Stimulated activated CD8-positive, alpha-beta memory T cell treated with anti-CD3 and anti-CD28 coated beads, Interleukin-12 subunit alpha, Interleukin-12 subunit beta, amount 100 ng/mL, for 1 hour (primary cell): ENCODE measurements at regions not wholly inside any gene's neighbourhood (a gene's known extent, or its start where the extent isn't known, plus 50 kb on each side); places are given as distances from the start of the nearest gene placed in this dataset.
A peak's percentile ranks its signal among the peaks of the same experiment; 100 is the strongest.

Experiments used
- DNase-seq: peaks from one replicate; pipeline ENCODE4 v3.0.0-alpha.2; 2020; ENCODE audit warnings: low read depth

DNA sequence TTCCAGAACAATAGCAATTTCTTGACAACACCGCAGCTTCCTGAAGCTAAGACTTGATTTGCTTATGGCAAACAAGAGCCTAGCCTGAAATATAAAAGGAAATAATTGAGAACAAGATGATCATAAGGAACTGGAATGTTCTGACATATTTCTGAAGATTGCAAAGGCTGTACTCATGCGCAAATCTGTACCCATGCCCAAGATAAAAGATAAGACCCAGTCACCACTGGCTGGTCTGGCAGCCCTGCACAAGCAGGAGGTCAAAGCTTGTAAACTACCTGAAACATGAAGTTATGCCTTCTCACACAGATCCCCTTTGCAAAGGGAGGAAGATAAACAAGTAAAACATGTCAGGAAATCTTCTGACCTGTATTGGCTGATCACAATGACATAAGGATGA lies 160.8 kb upstream of the GYPC start:
- no peak for DNase-seq

DNA sequence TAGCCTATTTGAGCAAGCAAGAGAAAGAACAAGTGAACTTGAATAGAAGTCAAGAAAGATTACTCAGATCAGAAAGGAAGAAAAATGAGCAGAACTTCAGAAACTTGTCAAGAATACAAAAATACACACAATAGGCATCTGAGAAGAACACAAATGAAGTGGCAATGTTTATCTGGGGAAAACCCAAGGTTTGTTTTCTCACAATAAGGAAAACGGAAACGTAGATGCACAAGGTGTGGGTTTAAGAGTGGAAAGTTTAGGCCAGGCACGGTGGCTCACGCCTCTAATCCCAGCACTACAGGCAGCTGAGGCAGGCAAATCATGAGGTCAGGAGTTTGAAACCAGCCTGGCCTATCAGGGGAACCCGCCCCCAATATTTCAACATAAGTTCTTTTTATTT lies 159.5 kb upstream of the GYPC start:
- DNase-seq: no peak

DNA sequence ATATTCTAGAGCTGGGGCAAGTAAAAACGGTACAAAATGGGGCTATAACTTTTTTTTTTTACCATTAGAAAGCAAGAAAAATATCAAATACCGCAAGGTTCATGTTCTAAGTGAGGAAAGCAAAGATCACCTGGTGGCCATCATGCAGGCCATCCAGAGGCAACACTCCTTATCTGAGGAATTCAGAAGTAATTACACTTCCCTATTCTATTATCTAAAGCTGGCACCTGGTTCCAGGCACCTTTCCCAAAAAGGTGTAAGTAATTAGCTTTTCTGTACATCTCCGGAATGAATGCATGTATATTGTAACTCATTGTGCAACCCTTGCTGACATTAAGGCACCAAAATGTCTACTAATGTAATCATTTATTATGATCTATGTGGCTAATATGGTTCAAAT lies 152.5 kb upstream of the GYPC start:
- DNase-seq: no peak

DNA sequence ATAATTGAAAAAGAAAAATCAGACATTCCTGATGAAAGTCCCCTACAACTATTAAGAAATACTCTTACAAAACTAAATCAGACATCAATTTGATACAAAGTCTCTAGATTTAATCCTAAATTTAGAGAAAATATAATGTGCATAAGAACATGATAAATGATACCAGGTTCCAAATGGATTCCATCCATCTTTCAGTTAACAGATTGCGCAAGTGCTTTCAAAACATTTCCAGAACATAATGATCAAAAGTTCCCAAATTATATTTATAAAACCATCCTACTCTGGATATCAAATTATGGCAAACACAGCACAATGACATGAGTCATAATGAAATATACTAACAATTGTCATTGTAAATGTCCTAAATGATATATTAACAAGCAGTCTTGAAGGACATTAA lies 151.0 kb upstream of the GYPC start:
- no peak for DNase-seq

DNA sequence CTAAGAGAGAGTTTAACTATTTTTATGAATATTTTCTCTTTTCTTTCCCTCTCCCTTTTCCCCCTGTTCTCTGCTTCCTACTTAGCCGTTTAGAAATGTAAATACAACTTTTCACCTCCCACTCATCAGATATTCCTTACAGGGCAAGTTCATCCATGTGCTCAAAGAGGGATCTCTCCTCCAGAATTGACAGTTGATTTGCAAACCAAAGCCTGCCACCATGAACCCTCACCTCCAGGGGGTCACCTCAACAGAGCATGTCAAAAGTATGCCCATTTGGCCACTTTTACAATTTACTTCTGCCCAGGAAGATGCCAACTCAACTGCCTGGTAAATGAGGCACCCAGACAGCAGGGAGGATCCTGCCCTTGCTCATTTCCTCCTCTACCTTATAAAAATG lies 149.2 kb upstream of the GYPC start:
- DNase-seq: no peak

DNA sequence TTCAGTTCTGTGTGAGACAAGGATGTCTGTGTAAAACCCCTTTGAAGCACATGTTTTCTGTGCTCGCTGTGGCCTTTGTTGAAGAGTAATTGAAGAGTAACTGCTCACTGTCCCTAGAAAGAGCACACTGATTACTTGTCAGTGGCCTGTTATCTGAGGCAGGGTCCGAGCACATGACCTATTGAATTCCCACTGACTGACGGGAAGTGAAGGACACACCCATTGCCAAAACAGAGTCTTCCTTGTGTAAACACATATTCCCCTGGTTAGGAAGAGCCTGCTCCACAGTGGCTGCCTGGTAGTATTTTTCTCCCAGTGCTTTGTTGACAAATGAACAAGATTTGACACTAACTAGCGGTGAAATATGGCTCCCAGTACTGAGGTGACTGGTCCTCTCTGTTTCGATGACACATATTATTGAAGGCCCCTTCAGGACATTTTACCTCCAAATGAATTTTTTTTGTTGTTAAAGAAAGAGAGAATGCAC lies 148.5 kb upstream of the GYPC start:
- DNase-seq: no peak

DNA sequence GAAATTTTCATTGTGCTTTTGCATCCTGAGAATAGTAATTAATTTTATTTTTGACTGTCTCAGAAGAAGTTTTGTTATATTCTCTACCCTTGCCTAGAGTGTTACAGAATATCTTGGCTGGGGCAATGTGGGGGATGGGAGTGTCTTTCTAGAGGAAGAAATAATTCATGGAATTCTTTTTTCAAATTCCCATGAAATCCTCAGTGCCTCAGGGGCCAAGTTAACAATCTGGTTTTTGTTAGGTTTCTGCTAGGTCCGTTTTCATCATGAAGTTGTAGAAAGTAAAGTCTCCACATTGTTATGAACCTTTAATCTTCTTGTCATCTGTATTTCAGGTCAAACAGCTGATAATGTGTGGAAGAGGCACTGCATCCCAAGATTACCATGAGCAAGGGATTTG lies 145.6 kb upstream of the GYPC start:
- no peak for DNase-seq

DNA sequence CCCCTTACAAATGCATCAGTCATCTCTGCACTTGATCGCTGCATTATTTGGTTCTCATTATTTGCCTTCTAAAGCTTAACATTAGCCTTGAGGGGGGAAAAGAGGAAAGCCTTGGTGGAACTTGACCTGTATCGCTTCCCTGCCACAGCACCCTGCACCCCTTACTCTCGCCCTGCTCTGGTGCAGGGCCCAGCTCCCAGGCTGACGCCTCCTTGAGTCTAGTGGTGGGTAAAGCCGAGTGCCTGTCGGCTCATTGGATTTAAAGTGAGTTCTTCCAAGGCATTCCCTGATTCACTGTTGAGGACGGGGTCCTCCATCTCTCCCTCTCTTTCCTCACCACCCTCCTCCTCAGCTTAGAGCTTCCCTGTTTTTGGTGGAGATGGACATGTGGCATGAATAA lies 145.0 kb upstream of the GYPC start:
- no peak for DNase-seq

DNA sequence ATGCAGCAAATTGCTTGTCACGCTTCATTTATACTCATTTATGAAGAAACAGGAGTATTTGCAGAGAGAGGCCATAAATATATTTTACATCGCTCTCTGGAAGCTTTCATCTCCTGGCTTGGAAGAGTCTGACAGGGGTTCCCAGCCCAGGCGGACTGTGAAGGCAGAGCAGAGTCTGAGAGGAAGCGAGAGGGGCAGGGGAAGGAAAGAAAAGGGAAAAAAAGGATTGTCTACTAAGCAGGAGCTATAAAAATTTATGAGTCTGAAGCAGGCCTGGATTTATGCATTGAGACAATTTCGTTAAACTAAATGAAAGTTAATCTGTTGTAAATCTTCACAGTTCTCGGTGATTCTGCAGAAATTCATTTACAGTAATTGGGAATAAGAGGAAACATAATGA lies 143.9 kb upstream of the GYPC start:
- DNase-seq: no peak

DNA sequence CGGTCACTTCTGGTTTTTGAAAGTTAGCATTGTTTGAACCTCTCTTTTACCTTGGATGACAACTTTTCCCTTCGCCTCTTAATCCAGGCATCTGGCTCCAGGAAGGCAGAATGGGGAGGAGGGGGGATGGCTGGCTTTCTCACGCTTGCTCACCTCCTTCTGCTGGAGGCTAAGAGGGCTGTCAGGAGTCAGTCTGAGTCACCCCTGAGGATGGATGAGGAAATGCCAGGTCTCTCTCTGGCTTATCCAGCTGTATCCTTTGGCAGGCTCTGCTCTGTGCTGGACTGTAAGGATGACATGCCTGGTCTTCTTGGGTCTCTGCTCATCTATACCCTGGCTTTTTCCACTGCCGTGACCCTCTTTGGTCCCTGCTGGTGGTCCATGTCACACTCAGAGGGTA lies 142.9 kb upstream of the GYPC start:
- no peak for DNase-seq

DNA sequence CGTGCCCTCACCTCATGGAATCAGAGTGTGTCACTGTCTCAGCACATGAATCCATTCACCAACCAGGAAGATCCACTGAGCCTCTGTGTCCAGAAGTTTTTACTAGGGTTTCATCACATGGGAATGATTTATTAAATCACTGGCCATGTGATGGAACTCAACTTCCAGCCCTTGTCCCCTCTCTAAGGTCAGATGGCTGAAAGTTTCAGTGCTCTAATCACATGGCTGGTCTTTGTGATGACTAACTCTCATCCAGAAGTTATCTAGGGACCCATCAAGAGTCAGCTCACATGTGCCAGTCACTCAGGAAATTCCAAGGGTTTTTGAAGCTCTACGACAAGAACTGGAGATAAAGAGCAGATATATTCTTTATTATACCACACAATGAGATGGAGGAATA lies 140.5 kb upstream of the GYPC start:
- DNase-seq: no peak

DNA sequence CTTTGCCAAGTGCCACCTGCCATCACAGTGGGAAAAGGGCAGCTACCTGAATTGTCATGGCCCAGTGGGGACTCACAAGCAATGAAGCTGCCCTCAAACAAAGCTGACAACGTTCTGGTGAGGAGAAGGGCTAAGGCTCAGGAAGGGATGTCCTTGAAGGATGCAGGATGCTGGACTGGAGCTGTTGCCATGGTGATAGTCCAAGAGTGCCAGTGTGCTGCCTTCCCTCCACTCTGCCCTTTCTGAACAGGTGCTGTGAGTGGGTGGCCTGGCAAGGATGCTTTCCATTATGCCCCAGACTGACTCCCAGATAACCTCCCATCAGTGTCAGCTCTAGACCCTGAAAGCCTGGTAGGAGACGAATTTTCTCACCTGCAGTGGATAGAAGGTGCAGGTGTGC lies 137.8 kb upstream of the GYPC start:
- DNase-seq: no peak

DNA sequence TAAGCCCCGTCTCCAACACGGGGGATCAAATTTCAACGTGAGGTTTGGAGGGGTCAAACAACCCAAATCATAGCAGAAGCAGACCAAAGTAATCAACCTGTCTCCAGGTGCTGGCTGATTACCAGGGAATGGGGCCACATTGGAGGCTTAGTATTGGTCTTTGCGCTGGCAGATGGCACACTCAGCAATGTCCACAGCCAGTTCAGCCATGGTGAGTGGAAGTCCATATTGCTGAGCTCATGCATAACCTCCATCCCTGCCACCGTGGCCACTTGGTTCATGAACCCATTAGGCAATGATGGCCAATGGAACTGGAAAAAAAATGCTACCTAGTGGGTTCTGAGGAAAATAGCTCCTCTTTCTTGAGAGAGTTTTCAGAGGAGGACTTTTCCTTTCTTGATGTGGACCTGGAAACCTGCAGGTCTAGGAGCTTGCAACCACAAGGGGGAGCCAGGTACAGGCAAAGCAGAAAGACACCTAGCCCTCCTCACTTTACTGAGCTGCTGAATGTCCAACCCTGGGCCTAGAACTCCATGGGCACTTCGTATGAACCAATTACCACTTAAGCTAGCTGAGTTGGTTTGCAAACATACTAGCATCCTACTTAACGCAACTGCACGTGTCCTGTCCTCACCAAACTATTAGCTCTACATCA lies 128.0 kb upstream of the GYPC start:
- DNase-seq: peak; percentile 60

DNA sequence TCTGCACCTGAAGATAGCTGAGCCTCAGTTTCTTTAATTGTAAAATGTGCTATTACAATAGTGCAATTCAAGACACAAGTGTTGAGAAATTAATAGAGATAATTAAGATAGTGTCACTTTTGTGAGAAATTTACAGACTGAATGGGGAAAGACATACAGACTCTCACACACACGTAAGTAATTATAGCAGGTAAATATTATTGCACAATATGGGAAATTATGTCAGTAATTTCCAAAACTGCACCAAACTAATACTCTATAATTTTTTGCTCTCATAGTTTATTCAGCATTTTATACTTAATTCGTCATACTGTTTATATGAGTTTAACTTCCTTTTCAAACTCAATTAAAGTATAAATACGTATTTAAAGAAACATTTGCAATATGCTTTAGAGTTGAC lies 124.9 kb upstream of the GYPC start:
- DNase-seq: no peak

DNA sequence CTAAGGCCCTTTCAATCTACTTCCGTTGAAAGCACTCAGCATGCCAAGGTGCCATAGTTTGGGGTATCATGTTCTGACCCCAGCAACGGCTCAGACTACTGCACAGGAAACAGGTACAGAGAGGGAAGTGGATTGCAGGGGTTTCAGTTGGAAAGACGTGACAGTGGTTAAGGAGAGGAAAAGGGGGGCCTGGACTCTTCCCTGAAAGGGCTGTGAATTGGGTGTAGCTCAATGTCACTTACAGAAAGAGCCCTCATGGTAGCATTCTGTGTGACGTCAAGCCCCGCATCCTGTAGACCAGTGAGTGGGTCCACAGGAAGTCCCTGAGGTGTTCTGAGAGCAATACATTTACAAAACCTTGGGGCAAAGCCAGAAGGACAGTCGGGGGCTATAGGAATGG lies 121.5 kb upstream of the GYPC start:
- no peak for DNase-seq

DNA sequence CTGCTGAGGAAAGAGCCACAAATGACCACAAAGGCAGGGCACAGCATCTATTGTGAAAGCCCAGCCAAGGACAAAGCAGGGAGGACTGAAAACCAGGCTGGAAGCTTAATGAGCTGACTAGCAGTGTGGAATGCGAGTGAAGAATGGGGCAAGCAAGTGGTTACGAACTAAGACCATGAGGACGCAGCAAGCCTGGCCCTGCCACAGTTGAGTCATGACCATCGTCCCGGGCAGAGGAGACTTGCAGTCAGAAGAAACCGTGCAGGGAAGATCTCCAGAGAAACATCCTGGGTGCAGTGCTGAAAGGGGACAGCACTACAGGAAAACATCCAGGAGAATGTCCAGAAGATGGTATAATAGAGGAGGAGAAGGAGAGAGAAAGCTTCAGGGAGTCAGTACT lies 120.5 kb upstream of the GYPC start:
- no peak for DNase-seq

DNA sequence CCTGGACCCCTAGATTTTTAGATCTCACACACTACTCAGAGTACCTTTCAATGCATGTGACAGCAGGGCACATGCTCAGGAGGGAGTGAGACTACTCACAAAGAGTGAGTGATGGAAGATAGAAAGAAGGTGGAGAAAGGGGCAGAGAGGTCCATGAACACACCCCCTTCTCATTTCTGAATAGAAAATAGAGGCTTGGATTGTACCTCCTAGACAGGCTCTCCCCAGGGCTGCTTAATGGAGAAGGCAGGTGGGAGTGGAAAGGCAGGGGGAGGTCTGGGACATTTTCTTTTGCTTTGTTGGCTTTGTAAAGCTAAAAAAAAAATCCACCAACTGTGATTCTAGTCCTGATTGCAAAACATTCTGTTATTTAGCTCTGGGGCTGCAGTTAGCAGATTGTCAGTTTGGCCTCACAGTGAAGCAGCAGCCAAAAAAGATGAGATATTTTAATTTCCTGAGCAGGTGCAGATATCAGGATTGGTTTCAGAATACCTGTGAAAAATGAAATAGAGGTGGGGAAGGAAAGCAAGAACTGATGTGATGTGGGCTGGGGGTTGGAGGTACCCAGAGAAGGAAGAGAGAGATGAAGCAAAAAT lies 119.3 kb upstream of the GYPC start:
- DNase-seq: no peak

DNA sequence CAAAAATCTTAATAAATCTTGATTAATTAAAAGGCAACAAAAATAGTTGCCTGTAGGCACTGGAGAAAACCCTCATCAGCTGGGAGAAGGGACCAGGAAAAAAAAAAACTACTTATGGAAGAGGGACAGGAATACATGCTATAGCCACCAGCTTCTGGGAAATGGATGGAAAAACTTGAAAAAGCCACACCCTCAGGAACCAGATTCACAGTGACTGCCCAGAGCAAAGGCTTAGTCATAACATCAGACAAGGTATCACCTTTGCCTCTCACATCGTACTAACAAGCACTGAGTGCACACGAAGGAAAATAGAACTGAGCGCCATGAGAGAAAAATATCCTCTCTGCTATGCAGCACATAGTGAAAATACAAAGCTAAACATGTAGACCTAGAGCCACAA lies 116.9 kb upstream of the GYPC start:
- no peak for DNase-seq

DNA sequence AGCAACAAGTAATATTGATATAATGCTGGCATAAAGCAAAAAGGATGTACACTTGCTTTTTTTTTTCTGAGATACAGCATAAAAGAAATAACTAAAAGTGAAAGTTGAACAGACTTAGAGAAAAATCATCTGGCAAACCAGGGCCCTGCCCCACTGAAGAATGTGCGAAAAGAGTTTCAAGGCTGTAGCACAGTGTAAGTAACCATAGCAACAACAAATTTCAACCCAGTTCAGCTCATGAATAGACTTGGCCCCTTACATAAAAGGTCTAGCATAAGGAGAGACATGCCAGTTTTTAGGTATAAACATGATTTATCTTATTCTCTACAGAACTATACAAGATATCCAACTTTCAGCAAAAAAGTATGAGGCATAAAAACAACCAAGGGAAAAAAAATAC lies 113.7 kb upstream of the GYPC start:
- DNase-seq: no peak

DNA sequence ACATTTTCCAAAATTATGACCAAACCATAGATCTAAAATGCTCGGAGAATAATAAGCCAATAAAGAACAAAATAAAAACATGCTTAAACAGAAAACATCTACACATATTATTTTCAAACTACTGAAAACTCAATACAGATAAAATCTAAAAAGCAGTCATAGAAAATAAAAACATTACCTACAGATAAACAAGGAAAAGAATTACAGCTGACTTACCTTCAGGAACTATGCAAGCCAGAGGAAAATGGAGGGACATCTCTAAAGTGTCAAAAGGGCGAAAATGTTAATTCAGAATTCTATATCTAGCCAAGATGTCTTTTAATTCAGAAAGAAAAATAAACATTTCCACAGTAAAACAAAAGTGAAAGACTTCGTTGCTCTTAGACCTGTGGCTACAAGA lies 112.9 kb upstream of the GYPC start:
- DNase-seq: no peak

DNA sequence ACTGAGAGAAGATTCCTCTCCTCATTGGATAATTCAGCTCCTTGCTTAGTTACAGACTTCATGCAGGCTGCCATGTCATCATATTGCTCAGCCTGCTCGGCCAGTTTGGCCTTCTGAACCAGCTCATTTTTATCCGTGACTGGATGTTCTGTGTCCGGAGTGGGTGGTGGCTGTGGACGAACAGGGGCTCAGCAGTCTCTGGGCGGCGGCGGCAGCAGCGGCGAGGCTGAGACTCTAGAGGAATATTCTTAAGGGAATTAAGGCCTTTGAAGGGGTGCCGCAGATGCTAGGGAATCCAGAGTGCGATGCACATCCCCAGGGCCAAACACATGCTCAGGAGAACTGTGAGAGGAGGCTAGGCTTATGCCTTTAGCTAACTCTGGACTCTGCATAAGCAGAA lies 97.9 kb upstream of the GYPC start:
- DNase-seq: no peak

DNA sequence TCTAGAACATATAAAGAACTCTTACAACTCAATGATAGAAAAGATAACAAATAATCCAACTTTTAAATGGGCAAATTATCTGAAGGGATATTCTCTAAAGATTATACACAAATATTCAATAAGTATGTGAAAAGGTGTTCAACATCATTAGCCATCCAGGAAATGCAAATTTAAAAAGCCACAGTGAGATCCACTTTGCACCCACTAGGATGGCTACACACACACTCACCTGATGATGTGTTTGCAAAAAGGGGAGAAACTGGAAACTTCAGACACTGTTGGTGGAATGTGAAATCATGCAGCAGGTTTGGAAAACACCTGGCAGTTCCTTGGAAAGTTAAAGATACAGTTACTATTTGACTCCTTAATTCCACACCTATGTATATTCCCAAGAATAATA lies 87.2 kb upstream of the GYPC start:
- DNase-seq: no peak

DNA sequence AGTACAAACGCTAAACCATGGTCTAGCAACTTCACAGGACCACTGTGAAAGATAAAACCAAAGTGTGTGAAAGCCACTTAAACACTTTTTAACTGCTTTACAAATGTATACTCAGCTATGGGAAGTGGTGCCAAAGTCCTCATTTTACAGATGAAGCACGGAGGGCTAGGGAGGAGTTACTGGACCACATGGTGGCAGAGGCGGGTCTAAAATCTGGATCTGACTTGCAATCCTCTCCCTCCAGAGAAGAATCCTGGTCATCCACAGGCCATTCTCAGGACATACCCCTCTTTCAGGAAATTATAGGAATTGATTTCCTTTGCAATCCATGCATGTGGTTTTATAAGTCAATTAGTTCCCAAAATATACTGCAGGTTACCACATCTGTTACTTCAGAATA lies 84.6 kb upstream of the GYPC start:
- no peak for DNase-seq

DNA sequence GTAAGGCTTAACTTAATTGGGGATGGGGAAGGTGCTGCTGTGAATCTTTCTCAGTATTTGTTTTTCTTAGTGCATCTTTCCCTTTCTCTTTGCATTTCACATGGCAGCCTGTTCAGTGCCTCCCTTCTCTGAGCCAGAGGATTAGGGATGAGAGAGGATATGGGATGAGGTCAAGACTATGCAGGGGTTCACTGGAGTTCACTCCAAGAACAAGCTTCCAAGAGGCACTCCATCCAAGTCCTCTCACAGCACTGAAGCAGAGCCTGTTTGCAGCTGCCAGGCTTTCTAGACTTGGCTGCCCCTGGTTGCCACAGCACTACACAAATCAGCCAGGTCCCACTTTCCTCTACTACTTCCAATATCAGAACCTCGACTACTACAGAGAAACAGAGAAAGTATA lies 80.3 kb upstream of the GYPC start:
- no peak for DNase-seq
